HepG2 (cell line): ENCODE measurements at regions not wholly inside any gene's neighbourhood (a gene's known extent, or its start where the extent isn't known, plus 50 kb on each side); places are given as distances from the start of the nearest gene placed in this dataset.

Experiments
- ATAC-seq: fragments of 200-7000 bp; cut with Tn5 transposase; 3 replicates; pipeline ENCODE4 v1.9.1; 2020; ENCODE audit warnings: mild to moderate bottlenecking, moderate library complexity
- BruUV-seq: library from RNA; stranded (reverse); fragments of 400-500 nt; replicated peaks from 2 replicates; lab custom pipeline; 2021; lab: Mats Ljungman, UMichigan
- CTCF ChIA-PET: fragments of 300-600 bp; formaldehyde crosslinking; extraction: SDS; loops from one replicate; lab custom pipeline; 2021; ENCODE audit warnings: low total read pairs, inconsistent platforms, low intra/inter-chr PET ratio; lab: Yijun Ruan, JAX
- POLR2A ChIA-PET: fragments of 350-600 bp; sonication (Branson Sonifier 250); formaldehyde crosslinking; loops from one replicate; lab custom pipeline; 2020; ENCODE audit warnings: antibody characterized with exemption, inconsistent platforms; lab: Yijun Ruan, JAX
- DNase-seq: peaks from one replicate; pipeline ENCODE4 v3.0.0-alpha.2; 2015; ENCODE audit warnings: low spot score
- FAIRE-seq: peaks from 3 replicates; lab custom pipeline; 2011; peaks lifted over from hg19 to GRCh38; lab: Jason Lieb, UNC
- H2AFZ ChIP-seq: one replicate; pipeline ENCODE4 v1.6.1; 2011; ENCODE audit warnings: low read length, inconsistent platforms
- H3K27ac ChIP-seq: fragments of 300-600 bp; 3 replicates; pipeline ENCODE4 v1.8.0; 2011; ENCODE audit warnings: mixed run types, mild to moderate bottlenecking, mixed read lengths, low read length, inconsistent platforms; ENCODE audit not compliant: insufficient read depth; ENCODE audit errors: extremely low read length
- H3K27me3 ChIP-seq, 2 experiments: fragments of 200-600 bp in 1 of 2; 2 replicates in 1 of 2; 3 replicates in 1 of 2; pipeline versions ENCODE4 v1.6.0 to v1.8.0; 2011; ENCODE audit warnings: low read length in 2 of 2, mild to moderate bottlenecking in 2 of 2, moderate library complexity in 2 of 2, inconsistent platforms in 1 of 2; ENCODE audit not compliant: insufficient read depth in 2 of 2, control insufficient read depth in 1 of 2
- H3K36me3 ChIP-seq, 2 experiments: fragments of 200-600 bp in 1 of 2; replicated peaks in 1 of 2; 2 replicates in 1 of 2; 3 replicates in 1 of 2; pipeline versions ENCODE4 v1.5.1 to v1.8.0; 2011; ENCODE audit warnings: low read length in 2 of 2, inconsistent platforms in 1 of 2; ENCODE audit not compliant: insufficient read depth in 2 of 2, control insufficient read depth in 1 of 2
- H3K4me1 ChIP-seq: 2 replicates; pipeline ENCODE4 v1.5.1; 2012; ENCODE audit warnings: low read length, inconsistent platforms; ENCODE audit not compliant: insufficient read depth
- H3K4me2 ChIP-seq: 2 replicates; pipeline ENCODE4 v1.6.0; 2011; ENCODE audit warnings: low read depth, low read length, inconsistent platforms
- H3K4me3 ChIP-seq, 3 experiments: fragments of 200-600 bp in 1 of 3; sonication (generic), shearing (Covaris generic) in 1 of 3; replicated peaks in 1 of 3; 2 replicates each; pipeline ENCODE4 v1.5.1; 2011 to 2016; ENCODE audit warnings: low read length in 3 of 3, inconsistent platforms in 2 of 3, low read depth in 2 of 3, mild to moderate bottlenecking in 2 of 3, control low read depth in 1 of 3, mixed read lengths in 1 of 3; ENCODE audit not compliant: insufficient read depth in 1 of 3
- H3K79me2 ChIP-seq: one replicate; pipeline ENCODE4 v1.6.1; 2011; ENCODE audit warnings: low read length, inconsistent platforms; ENCODE audit not compliant: insufficient read depth
- H3K9ac ChIP-seq: 2 replicates; pipeline ENCODE4 v1.6.0; 2011; ENCODE audit warnings: mild to moderate bottlenecking, low read depth, low read length, inconsistent platforms; ENCODE audit not compliant: insufficient read depth
- H3K9me3 ChIP-seq: 2 replicates; pipeline ENCODE4 v1.5.1; 2012; ENCODE audit warnings: mild to moderate bottlenecking, low read length
- H4K20me1 ChIP-seq: 2 replicates; pipeline ENCODE4 v1.6.0; 2011; ENCODE audit warnings: inconsistent platforms, mild to moderate bottlenecking, low read length, moderate library complexity; ENCODE audit not compliant: insufficient read depth
- DNMT1 ChIP-seq: sonication (generic); formaldehyde crosslinking; IDR thresholded peaks from 2 replicates; pipeline ENCODE4 v1.5.1; 2020; ENCODE audit warnings: mild to moderate bottlenecking, missing genetic modification reagents
- FOXP4 ChIP-seq: sonication (generic); formaldehyde crosslinking; IDR thresholded peaks from 2 replicates; pipeline ENCODE4 v1.4.0; 2020; ENCODE audit warnings: missing genetic modification reagents
- GMEB2 ChIP-seq: IDR thresholded peaks from 2 replicates; pipeline ENCODE4 v1.6.1; 2016; ENCODE audit warnings: missing biosample characterization, missing genetic modification reagents, low read depth
- KDM4B ChIP-seq: sonication (generic); formaldehyde crosslinking; IDR thresholded peaks from 2 replicates; pipeline ENCODE4 v1.4.0; 2020; ENCODE audit warnings: missing genetic modification reagents
- RARG ChIP-seq: sonication (generic); formaldehyde crosslinking; IDR thresholded peaks from 2 replicates; pipeline ENCODE4 v1.4.0; 2020; ENCODE audit warnings: low read depth, mild to moderate bottlenecking, missing genetic modification reagents
- SPEN ChIP-seq: sonication (generic); formaldehyde crosslinking; IDR thresholded peaks from 2 replicates; pipeline ENCODE4 v1.5.1; 2020; ENCODE audit warnings: low read depth, mild to moderate bottlenecking, missing genetic modification reagents
- ZBTB1 ChIP-seq: sonication (generic); formaldehyde crosslinking; IDR thresholded peaks from 2 replicates; pipeline ENCODE4 v1.4.0; 2020; ENCODE audit warnings: missing genetic modification reagents, borderline replicate concordance
- ZNF329 ChIP-seq: sonication (generic); formaldehyde crosslinking; IDR thresholded peaks from 2 replicates; pipeline ENCODE4 v1.9.0; 2021; ENCODE audit warnings: low read depth, mild to moderate bottlenecking, missing genetic modification reagents
- in situ Hi-C: cut with HindIII; loops from 2 replicates; pipeline ENCODE4 v1.10.0; 2017; ENCODE audit warnings: low pct_unique_long_range_greater_than_20kb; ENCODE audit not compliant: extremely low pct_ligation_motif_present
- intact Hi-C: fragments of 100-400 bp; cut with micrococcal nuclease; formaldehyde crosslinking; loops from one replicate; pipeline ENCODE4 v1.10.0; 2022; ENCODE audit not compliant: unreplicated experiment
- TF ChIP-seq, protein P1 (sequence below): sonication (generic); formaldehyde crosslinking; IDR thresholded peaks from 2 replicates; pipeline ENCODE4 v1.8.0; 2023; ENCODE audit warnings: mild to moderate bottlenecking, missing genetic modification reagents
- TF ChIP-seq, protein P2 (sequence below): sonication (generic); formaldehyde crosslinking; conservative IDR thresholded peaks from 2 replicates; pipeline ENCODE4 v1.8.1; 2023; ENCODE audit warnings: missing genetic modification reagents
- TF ChIP-seq, protein P3 (sequence below): sonication (generic); formaldehyde crosslinking; IDR thresholded peaks from 2 replicates; pipeline ENCODE4 v1.8.0; 2022; ENCODE audit warnings: mild to moderate bottlenecking, missing genetic modification reagents, borderline replicate concordance

- H2AFZ ChIP-seq: no peak overlapping the region
- H3K4me1 ChIP-seq: no peaks in the 10 kb centered on the region
- CTCF ChIA-PET: no interaction called here
- FAIRE-seq: no peak
- H3K4me2 ChIP-seq: no peak overlapping the region
- TF ChIP-seq SPEN (CRISPR knock-in tag): no peak
- TF ChIP-seq RARG (CRISPR knock-in tag): no peak
- TF ChIP-seq ZNF329 (CRISPR knock-in tag): no peak
- TF ChIP-seq, protein P1, sequence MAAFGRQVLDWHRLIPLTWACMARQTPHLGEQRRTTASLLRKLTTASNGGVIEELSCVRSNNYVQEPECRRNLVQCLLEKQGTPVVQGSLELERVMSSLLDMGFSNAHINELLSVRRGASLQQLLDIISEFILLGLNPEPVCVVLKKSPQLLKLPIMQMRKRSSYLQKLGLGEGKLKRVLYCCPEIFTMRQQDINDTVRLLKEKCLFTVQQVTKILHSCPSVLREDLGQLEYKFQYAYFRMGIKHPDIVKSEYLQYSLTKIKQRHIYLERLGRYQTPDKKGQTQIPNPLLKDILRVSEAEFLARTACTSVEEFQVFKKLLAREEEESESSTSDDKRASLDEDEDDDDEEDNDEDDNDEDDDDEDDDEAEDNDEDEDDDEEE (CRISPR knock-in tag): no peak
- TF ChIP-seq KDM4B (CRISPR knock-in tag): no peak
- TF ChIP-seq, protein P2, sequence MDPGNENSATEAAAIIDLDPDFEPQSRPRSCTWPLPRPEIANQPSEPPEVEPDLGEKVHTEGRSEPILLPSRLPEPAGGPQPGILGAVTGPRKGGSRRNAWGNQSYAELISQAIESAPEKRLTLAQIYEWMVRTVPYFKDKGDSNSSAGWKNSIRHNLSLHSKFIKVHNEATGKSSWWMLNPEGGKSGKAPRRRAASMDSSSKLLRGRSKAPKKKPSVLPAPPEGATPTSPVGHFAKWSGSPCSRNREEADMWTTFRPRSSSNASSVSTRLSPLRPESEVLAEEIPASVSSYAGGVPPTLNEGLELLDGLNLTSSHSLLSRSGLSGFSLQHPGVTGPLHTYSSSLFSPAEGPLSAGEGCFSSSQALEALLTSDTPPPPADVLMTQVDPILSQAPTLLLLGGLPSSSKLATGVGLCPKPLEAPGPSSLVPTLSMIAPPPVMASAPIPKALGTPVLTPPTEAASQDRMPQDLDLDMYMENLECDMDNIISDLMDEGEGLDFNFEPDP (CRISPR knock-in tag): no peak
- no peak for TF ChIP-seq GMEB2 (CRISPR knock-in tag)
- TF ChIP-seq ZBTB1 (CRISPR knock-in tag): no peak
- no peak for TF ChIP-seq DNMT1 (CRISPR knock-in tag)
- TF ChIP-seq FOXP4: no peak
- TF ChIP-seq, protein P3, sequence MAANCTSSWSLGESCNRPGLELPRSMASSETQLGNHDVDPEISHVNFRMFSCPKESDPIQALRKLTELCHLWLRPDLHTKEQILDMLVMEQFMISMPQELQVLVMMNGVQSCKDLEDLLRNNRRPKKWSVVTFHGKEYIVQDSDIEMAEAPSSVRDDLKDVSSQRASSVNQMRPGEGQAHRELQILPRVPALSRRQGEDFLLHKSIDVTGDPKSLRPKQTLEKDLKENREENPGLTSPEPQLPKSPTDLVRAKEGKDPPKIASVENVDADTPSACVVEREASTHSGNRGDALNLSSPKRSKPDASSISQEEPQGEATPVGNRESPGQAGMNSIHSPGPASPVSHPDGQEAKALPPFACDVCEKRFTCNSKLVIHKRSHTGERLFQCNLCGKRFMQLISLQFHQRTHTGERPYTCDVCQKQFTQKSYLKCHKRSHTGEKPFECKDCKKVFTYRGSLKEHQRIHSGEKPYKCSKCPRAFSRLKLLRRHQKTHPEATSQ: no peak
- TF ChIP-seq, all 625 proteins: peak for 0
- Histone ChIP-seq H4K20me1 (no peaks in the 10 kb centered on the region), H3K79me2 (no peaks in the 10 kb centered on the region), H3K27ac (no peak overlapping the region), H3K4me3 (no peak overlapping the region), H3K36me3 (no peaks in the 10 kb centered on the region), H3K9me3 (no peaks in the 10 kb centered on the region; the same call in 1 of the 2 replicates), H3K27me3 (no peaks in the 10 kb centered on the region), H3K9ac (no peak overlapping the region)
- DNase-seq (no peak), ATAC-seq (no peak)
- in situ Hi-C loops: no loop called here
- BruUV-seq: no TSS peak
- intact Hi-C loops: no loop called here
- POLR2A ChIA-PET: no interaction called here
Observed at GRCh38 chr12:61553091-61553490, 707.1 kb upstream of the USP15 start.
